HCT116 (cell line): ENCODE measurements at regions not wholly inside any gene's neighbourhood (a gene's known extent, or its start where the extent isn't known, plus 50 kb on each side); places are given as distances from the start of the nearest gene placed in this dataset.

ENCODE experiments used
- ATAC-seq: fragments of 200-7000 bp; cut with Tn5 transposase; 2 replicates; pipeline ENCODE4 v1.9.1; 2020; ENCODE audit warnings: mild to moderate bottlenecking, moderate library complexity
- BruUV-seq: library from RNA; stranded (reverse); fragments of 400-500 nt; replicated peaks from 2 replicates; lab custom pipeline; 2021; lab: Mats Ljungman, UMichigan
- CTCF ChIA-PET: fragments of 300-600 bp; sonication (Branson Sonifier 250); formaldehyde crosslinking; loops from one replicate; lab custom pipeline; 2021; ENCODE audit warnings: antibody characterized with exemption; lab: Charles Lee
- POLR2A ChIA-PET: fragments of 300-600, 350-600 bp; sonication (Branson Sonifier 250); formaldehyde crosslinking; loops from one replicate; lab custom pipeline; 2021; ENCODE audit warnings: antibody characterized with exemption; lab: Charles Lee
- RAD21 ChIA-PET, 2 experiments: fragments of 300-600 bp; sonication (Branson Sonifier 250); formaldehyde crosslinking; loops; one replicate each; lab custom pipeline; 2023; ENCODE audit warnings: low total read pairs in 2 of 2; ENCODE audit not compliant: uncharacterized antibody in 2 of 2, unreplicated experiment in 2 of 2, low non-redundant PET in 1 of 2; lab: Charles Lee
- DNase-seq: peaks from one replicate; pipeline ENCODE4 v3.0.0-alpha.2; 2010; ENCODE audit warnings: low read depth, low spot score
- H2AFZ ChIP-seq: fragments of 200-600 bp; shearing (Covaris generic), sonication (generic); 2 replicates; pipeline ENCODE4 v1.6.1; 2017; ENCODE audit warnings: low read depth, mixed run types, mixed read lengths, antibody characterized with exemption, low read length; ENCODE audit not compliant: poor library complexity, severe bottlenecking
- H3K27ac ChIP-seq: 2 replicates; pipeline ENCODE4 v1.5.1; 2012; ENCODE audit warnings: low read depth, low read length
- H3K27me3 ChIP-seq: fragments of 200-600 bp; sonication (generic); 2 replicates; pipeline ENCODE4 v1.6.1; 2016; ENCODE audit warnings: mixed run types, low read length, mixed read lengths; ENCODE audit not compliant: insufficient read depth
- H3K36me3 ChIP-seq, 2 experiments: fragments of 200-500 bp in 1 of 2; fragments of 200-600 bp in 1 of 2; sonication (Bioruptor generic) in 1 of 2; sonication (generic) in 1 of 2; 2 replicates each; pipeline versions ENCODE4 v1.5.1 to v1.6.1; 2014 to 2016; ENCODE audit warnings: low read length in 2 of 2, inconsistent platforms in 1 of 2, mixed read lengths in 1 of 2, mixed run types in 1 of 2; ENCODE audit not compliant: insufficient read depth in 2 of 2, control insufficient read depth in 1 of 2
- H3K4me1 ChIP-seq, 2 experiments: fragments of 200-600 bp in 1 of 2; sonication (generic) in 1 of 2; 2 replicates each; pipeline versions ENCODE4 v1.5.1 to v1.6.1; 2012 to 2017; ENCODE audit warnings: low read length in 2 of 2, inconsistent platforms in 1 of 2, mild to moderate bottlenecking in 1 of 2, mixed read lengths in 1 of 2, mixed run types in 1 of 2, moderate library complexity in 1 of 2; ENCODE audit not compliant: insufficient read depth in 2 of 2, control insufficient read depth in 1 of 2
- H3K4me2 ChIP-seq: fragments of 200-600 bp; sonication (generic); 2 replicates; pipeline ENCODE4 v1.6.1; 2017; ENCODE audit warnings: mixed run types, low read length, mixed read lengths
- H3K4me3 ChIP-seq, 2 experiments: fragments of 200-600 bp in 1 of 2; sonication (generic) in 1 of 2; replicated peaks in 1 of 2; 2 replicates each; pipeline ENCODE4 v1.5.1; 2011 to 2016; ENCODE audit warnings: low read length in 2 of 2, control low read depth in 1 of 2, low read depth in 1 of 2, mild to moderate bottlenecking in 1 of 2, mixed read lengths in 1 of 2, mixed run types in 1 of 2
- H3K79me2 ChIP-seq: fragments of 200-600 bp; sonication (generic); 2 replicates; pipeline ENCODE4 v1.6.1; 2017; ENCODE audit warnings: mild to moderate bottlenecking, mixed run types, low read length, moderate library complexity, mixed read lengths; ENCODE audit not compliant: insufficient read depth
- H3K9ac ChIP-seq: fragments of 200-600 bp; sonication (generic); 2 replicates; pipeline ENCODE4 v1.6.1; 2016; ENCODE audit warnings: low read length, mixed read lengths
- H3K9me2 ChIP-seq: fragments of 200-600 bp; sonication (generic), shearing (Covaris generic); 2 replicates; pipeline ENCODE4 v1.6.1; 2017; ENCODE audit warnings: mixed run types, mild to moderate bottlenecking, moderate library complexity; ENCODE audit not compliant: insufficient read depth
- H3K9me3 ChIP-seq, 2 experiments: fragments of 200-500 bp in 1 of 2; fragments of 200-600 bp in 1 of 2; sonication (Bioruptor generic) in 1 of 2; sonication (generic) in 1 of 2; 2 replicates each; pipeline ENCODE4 v1.6.1; 2014 to 2017; ENCODE audit warnings: low read length in 2 of 2, mixed read lengths in 2 of 2, inconsistent platforms in 1 of 2, low read depth in 1 of 2, mild to moderate bottlenecking in 1 of 2, mixed run types in 1 of 2, moderate library complexity in 1 of 2; ENCODE audit not compliant: control insufficient read depth in 1 of 2, insufficient read depth in 1 of 2
- H4K20me1 ChIP-seq: fragments of 200-600 bp; sonication (generic), shearing (Covaris generic); 2 replicates; pipeline ENCODE4 v1.6.1; 2017; ENCODE audit warnings: mixed run types, mild to moderate bottlenecking, moderate library complexity; ENCODE audit not compliant: insufficient read depth
- ATF3 ChIP-seq: IDR thresholded peaks from 2 replicates; pipeline ENCODE4 v1.6.1; 2012
- CBX3 ChIP-seq: IDR thresholded peaks from 2 replicates; pipeline ENCODE4 v1.6.1; 2012; ENCODE audit warnings: low read depth
- CEBPB ChIP-seq: IDR thresholded peaks from 2 replicates; pipeline ENCODE4 v1.6.1; 2012; ENCODE audit warnings: low read depth
- EGR1 ChIP-seq: IDR thresholded peaks from 2 replicates; pipeline ENCODE4 v1.6.1; 2012; ENCODE audit warnings: low read depth
- ELF1 ChIP-seq: IDR thresholded peaks from 2 replicates; pipeline ENCODE4 v1.6.1; 2012; ENCODE audit warnings: low read depth, borderline replicate concordance
- MAX ChIP-seq: IDR thresholded peaks from 2 replicates; pipeline ENCODE4 v1.6.1; 2012
- POLR2A ChIP-seq: IDR thresholded peaks from 2 replicates; pipeline ENCODE4 v1.7.0; 2011; ENCODE audit warnings: borderline replicate concordance; ENCODE audit not compliant: insufficient read depth, insufficient read length; ENCODE audit errors: extremely low read depth
- SP1 ChIP-seq: IDR thresholded peaks from 2 replicates; pipeline ENCODE4 v1.6.1; 2012; ENCODE audit warnings: low read depth
- SRF ChIP-seq: IDR thresholded peaks from 2 replicates; pipeline ENCODE4 v1.6.1; 2012; ENCODE audit warnings: low read depth
- YY1 ChIP-seq: IDR thresholded peaks from 2 replicates; pipeline ENCODE4 v1.6.1; 2011; ENCODE audit warnings: low read length, low read depth, moderate library complexity, mild to moderate bottlenecking; ENCODE audit not compliant: insufficient replicate concordance; ENCODE audit errors: extremely low read depth
- ZFX ChIP-seq: fragments of 450-650 bp; IDR thresholded peaks from 2 replicates; pipeline ENCODE4 v1.6.1; 2017
- ZNF274 ChIP-seq: fragments of 200-500 bp; sonication (Bioruptor generic); IDR thresholded peaks from 2 replicates; pipeline ENCODE4 v1.6.1; 2014; ENCODE audit warnings: mild to moderate bottlenecking, low read depth, low read length, inconsistent platforms
- intact Hi-C: fragments of 100-400 bp; cut with micrococcal nuclease; formaldehyde crosslinking; loops from 2 replicates; pipeline ENCODE4 v1.10.0; 2022

GRCh38 chr9:73541923-73542322, 390.3 kb downstream of the ANXA1 start:
- H3K36me3 ChIP-seq: no peaks in the 10 kb centered on the region
- H3K79me2 ChIP-seq: no peaks in the 10 kb centered on the region
- DNase-seq (no peak), ATAC-seq (no peak)
- no peak overlapping the region for H2AFZ ChIP-seq
- intact Hi-C loops: no loop called here
- peaks cover 20% of the 10 kb centered on the region for H3K27me3 ChIP-seq
- H3K9ac ChIP-seq: no peak overlapping the region
- ChIA-PET RAD21 (no interaction called here), POLR2A (no interaction called here), CTCF (no interaction called here)
- TF ChIP-seq MAX (no peak), ZNF274 (no peak), ATF3 (no peak), ZFX (no peak), CEBPB (no peak), SRF (no peak), EGR1 (no peak), CBX3 (no peak), SP1 (no peak), POLR2A (no peak), ELF1 (no peak), YY1 (no peak)
- H3K4me3 ChIP-seq: no peak overlapping the region
- H3K27ac ChIP-seq: no peak overlapping the region
- no peaks in the 10 kb centered on the region for H3K9me2 ChIP-seq
- no TSS peak for BruUV-seq
- H4K20me1 ChIP-seq: no peaks in the 10 kb centered on the region
- no peaks in the 10 kb centered on the region for H3K4me1 ChIP-seq
- H3K4me2 ChIP-seq: no peak overlapping the region
- no peaks in the 10 kb centered on the region for H3K9me3 ChIP-seq

- H3K4me2 ChIP-seq: no peak overlapping the region
- no peak for TF ChIP-seq EGR1
- TF ChIP-seq ZNF274: no peak
- TF ChIP-seq, all 23 proteins: peak for 0
- Histone ChIP-seq H3K36me3 (no peaks in the 10 kb centered on the region), H3K9me2 (no peaks in the 10 kb centered on the region), H3K79me2 (no peaks in the 10 kb centered on the region), H3K27ac (no peak overlapping the region), H3K4me1 (no peaks in the 10 kb centered on the region), H3K4me3 (no peak overlapping the region), H3K27me3 (peaks cover 20% of the 10 kb centered on the region), H3K9ac (no peak overlapping the region), H4K20me1 (no peaks in the 10 kb centered on the region), H2AFZ (no peak overlapping the region), H3K9me3 (no peaks in the 10 kb centered on the region)
- DNase-seq (no peak), ATAC-seq (no peak)
- intact Hi-C loops: no loop called here
- no TSS peak for BruUV-seq
- RAD21 ChIA-PET: no interaction called here
- POLR2A ChIA-PET: no interaction called here
- CTCF ChIA-PET: no interaction called here
Measured at GRCh38 chr9:73543727-73544126, 392.1 kb downstream of the ANXA1 start.
